ENCODE measurements at regions not wholly inside any gene's neighbourhood (a gene's known extent, or its start where the extent isn't known, plus 50 kb on each side); places are given as distances from the start of the nearest gene placed in this dataset.
A peak's percentile ranks its signal among the peaks of the same experiment; 100 is the strongest.

GRCh38 chr14:61197416-61197815 is 83.7 kb downstream of the TMEM30B start:
- H3K27me3 ChIP-seq (ENCODE audit: insufficient read depth, low read length): no peaks in the 10 kb centered on the region
- H3K9me3 ChIP-seq (ENCODE audit: insufficient read depth, low read depth, low read length): no peaks in the 10 kb centered on the region
- no peak overlapping the region for H3K27ac ChIP-seq (ENCODE audit: low read depth, low read length)
- no peak overlapping the region for H3K4me3 ChIP-seq (ENCODE audit: insufficient read depth, low read depth, low read length)
- Mint-ChIP-seq H3K9me3 (ENCODE audit: unreplicated experiment) (no peaks in the 10 kb centered on the region), H3K27ac (ENCODE audit: unreplicated experiment) (no peak overlapping the region), H3K27me3 (ENCODE audit: low read depth, unreplicated experiment) (no peaks in the 10 kb centered on the region), H3K4me1 (ENCODE audit: low read depth, unreplicated experiment) (peaks cover 7% of the 10 kb centered on the region), H3K36me3 (ENCODE audit: low read depth, unreplicated experiment) (no peaks in the 10 kb centered on the region), H3K4me3 (ENCODE audit: unreplicated experiment) (no peak overlapping the region)
- H3K4me2 ChIP-seq (ENCODE audit: low read length): no peak overlapping the region
- H4K20me1 ChIP-seq (ENCODE audit: insufficient read depth, low read length): no peaks in the 10 kb centered on the region
- no peaks in the 10 kb centered on the region for H3K4me1 ChIP-seq (ENCODE audit: insufficient read depth, low read length)
- H3K79me2 ChIP-seq (ENCODE audit: insufficient read depth, low read length): no peaks in the 10 kb centered on the region
- no peak overlapping the region for H2AFZ ChIP-seq (ENCODE audit: low read depth, low read length)
- no peak overlapping the region for H3K9ac ChIP-seq (ENCODE audit: low read length)
- no peak for DNase-seq (ENCODE audit: low read depth)
- FAIRE-seq: no peak
- H3K36me3 ChIP-seq (ENCODE audit: insufficient read depth, low read length): no peaks in the 10 kb centered on the region
- TF ChIP-seq EZH2 (IDR thresholded peaks at IDR 0.05; ENCODE audit: insufficient read depth, low read length) (no peak), CTCF (IDR thresholded peaks at IDR 0.05; ENCODE audit: insufficient read depth, low read depth, low read length) (no peak)

DNA sequence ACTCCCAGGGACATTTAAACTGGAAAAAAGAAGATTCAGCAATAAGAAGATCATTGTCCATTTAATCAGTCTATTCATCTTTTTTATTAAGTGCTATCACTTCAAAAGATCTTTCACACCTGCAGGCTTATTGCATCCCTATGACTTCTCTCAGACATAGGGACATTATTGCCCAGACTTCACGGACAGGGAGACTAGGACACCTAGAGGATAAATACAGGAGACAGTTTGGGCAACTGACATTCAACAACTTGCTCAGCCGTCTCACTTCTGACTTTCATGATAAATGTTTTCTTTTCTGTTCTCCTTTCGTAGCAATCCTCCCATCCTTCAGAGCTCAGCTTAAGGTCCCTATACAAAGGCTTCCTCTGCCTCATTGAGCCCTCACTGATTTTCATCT is 84.3 kb downstream of the TMEM30B start:
- H3K9me3 ChIP-seq (ENCODE audit: insufficient read depth, low read depth, low read length): no peaks in the 10 kb centered on the region
- no peak overlapping the region for H2AFZ ChIP-seq (ENCODE audit: low read depth, low read length)
- H4K20me1 ChIP-seq (ENCODE audit: insufficient read depth, low read length): no peaks in the 10 kb centered on the region
- no peak for TF ChIP-seq EZH2 (IDR thresholded peaks at IDR 0.05; ENCODE audit: insufficient read depth, low read length)
- peak; percentile 12 for TF ChIP-seq CTCF (IDR thresholded peaks at IDR 0.05; ENCODE audit: insufficient read depth, low read depth, low read length)
- Mint-ChIP-seq H3K4me3 (ENCODE audit: unreplicated experiment) (no peak overlapping the region), H3K9me3 (ENCODE audit: unreplicated experiment) (no peaks in the 10 kb centered on the region), H3K4me1 (ENCODE audit: low read depth, unreplicated experiment) (peaks cover 7% of the 10 kb centered on the region), H3K36me3 (ENCODE audit: low read depth, unreplicated experiment) (no peaks in the 10 kb centered on the region), H3K27me3 (ENCODE audit: low read depth, unreplicated experiment) (no peaks in the 10 kb centered on the region), H3K27ac (ENCODE audit: unreplicated experiment) (no peak overlapping the region)
- H3K9ac ChIP-seq (ENCODE audit: low read length): no peak overlapping the region
- H3K27ac ChIP-seq (ENCODE audit: low read depth, low read length): no peak overlapping the region
- FAIRE-seq (no peak), DNase-seq (ENCODE audit: low read depth) (no peak)
- no peaks in the 10 kb centered on the region for H3K79me2 ChIP-seq (ENCODE audit: insufficient read depth, low read length)
- H3K4me3 ChIP-seq (ENCODE audit: insufficient read depth, low read depth, low read length): no peak overlapping the region
- H3K4me2 ChIP-seq (ENCODE audit: low read length): no peak overlapping the region
- H3K36me3 ChIP-seq (ENCODE audit: insufficient read depth, low read length): no peaks in the 10 kb centered on the region
- H3K4me1 ChIP-seq (ENCODE audit: insufficient read depth, low read length): no peaks in the 10 kb centered on the region
- H3K27me3 ChIP-seq (ENCODE audit: insufficient read depth, low read length): no peaks in the 10 kb centered on the region

GRCh38 chr14:61196034-61196433 is 85.1 kb downstream of the TMEM30B start:
- no peak overlapping the region for H3K27ac ChIP-seq (ENCODE audit: low read depth, low read length)
- peaks cover 7% of the 10 kb centered on the region for H3K4me1 Mint-ChIP-seq (ENCODE audit: low read depth, unreplicated experiment)
- DNase-seq (ENCODE audit: low read depth): no peak
- FAIRE-seq: no peak
- no peak for TF ChIP-seq EZH2 (IDR thresholded peaks at IDR 0.05; ENCODE audit: insufficient read depth, low read length)
- TF ChIP-seq CTCF (IDR thresholded peaks at IDR 0.05; ENCODE audit: insufficient read depth, low read depth, low read length): no peak
- H3K9me3 Mint-ChIP-seq (ENCODE audit: unreplicated experiment): no peaks in the 10 kb centered on the region
- no peaks in the 10 kb centered on the region for H3K36me3 Mint-ChIP-seq (ENCODE audit: low read depth, unreplicated experiment)
- no peaks in the 10 kb centered on the region for H3K79me2 ChIP-seq (ENCODE audit: insufficient read depth, low read length)
- no peaks in the 10 kb centered on the region for H3K9me3 ChIP-seq (ENCODE audit: insufficient read depth, low read depth, low read length)
- H4K20me1 ChIP-seq (ENCODE audit: insufficient read depth, low read length): no peaks in the 10 kb centered on the region
- H3K36me3 ChIP-seq (ENCODE audit: insufficient read depth, low read length): no peaks in the 10 kb centered on the region
- H3K4me2 ChIP-seq (ENCODE audit: low read length): no peak overlapping the region
- H3K4me3 ChIP-seq (ENCODE audit: insufficient read depth, low read depth, low read length): no peak overlapping the region
- H3K27ac Mint-ChIP-seq (ENCODE audit: unreplicated experiment): no peak overlapping the region
- no peaks in the 10 kb centered on the region for H3K27me3 Mint-ChIP-seq (ENCODE audit: low read depth, unreplicated experiment)
- H2AFZ ChIP-seq (ENCODE audit: low read depth, low read length): no peak overlapping the region
- no peak overlapping the region for H3K4me3 Mint-ChIP-seq (ENCODE audit: unreplicated experiment)
- no peak overlapping the region for H3K9ac ChIP-seq (ENCODE audit: low read length)
- no peaks in the 10 kb centered on the region for H3K27me3 ChIP-seq (ENCODE audit: insufficient read depth, low read length)
- H3K4me1 ChIP-seq (ENCODE audit: insufficient read depth, low read length): no peaks in the 10 kb centered on the region

All from astrocyte (in vitro differentiated cells and primary cell).